ENCODE measurements at regions not wholly inside any gene's neighbourhood (a gene's known extent, or its start where the extent isn't known, plus 50 kb on each side); places are given as distances from the start of the nearest gene placed in this dataset.
A peak's percentile ranks its signal among the peaks of the same experiment; 100 is the strongest.
"Not testable (repeated sequence)": the region's sequence is repeated elsewhere in the genome, so short reads cannot be mapped to it uniquely, and the experiment has no call there.

- no peak for DNase-seq (ENCODE audit: low read depth)
Observed at GRCh38 chr20:48126227-48126740, 341.0 kb upstream of the SULF2 start.

- DNase-seq (ENCODE audit: low read depth): no peak
Observed at GRCh38 chr20:48124960-48125359, 339.7 kb upstream of the SULF2 start.

DNA sequence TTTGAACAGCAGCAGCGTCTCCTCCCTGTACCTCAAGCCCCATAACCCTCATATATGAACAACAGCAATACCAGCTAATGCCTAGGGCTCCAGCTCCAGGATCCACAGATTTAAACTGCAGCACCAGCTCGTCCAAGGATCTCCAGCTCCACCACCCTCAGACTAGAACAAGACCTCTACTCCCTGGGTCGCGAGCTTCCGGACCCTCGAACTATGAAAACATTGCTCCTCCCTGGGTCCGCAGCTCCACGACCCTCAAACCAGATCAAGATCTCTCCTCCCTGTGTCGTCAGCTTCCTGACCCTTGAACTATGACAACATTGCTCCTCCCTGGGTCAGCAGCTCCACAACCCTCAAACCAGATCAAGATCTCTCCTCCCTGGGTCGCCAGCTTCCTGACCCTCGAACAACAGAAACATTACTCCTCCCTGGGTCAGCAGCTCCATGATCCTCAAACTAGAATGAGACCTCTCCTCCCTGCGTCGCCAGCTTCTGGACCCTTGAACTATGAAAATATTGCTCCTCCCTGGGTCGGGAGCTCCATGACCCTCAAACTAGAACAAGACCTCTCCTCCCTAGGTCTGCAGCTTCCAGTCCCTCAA, 339.0 kb upstream of the SULF2 start:
- DNase-seq (ENCODE audit: low read depth): no peak

DNA sequence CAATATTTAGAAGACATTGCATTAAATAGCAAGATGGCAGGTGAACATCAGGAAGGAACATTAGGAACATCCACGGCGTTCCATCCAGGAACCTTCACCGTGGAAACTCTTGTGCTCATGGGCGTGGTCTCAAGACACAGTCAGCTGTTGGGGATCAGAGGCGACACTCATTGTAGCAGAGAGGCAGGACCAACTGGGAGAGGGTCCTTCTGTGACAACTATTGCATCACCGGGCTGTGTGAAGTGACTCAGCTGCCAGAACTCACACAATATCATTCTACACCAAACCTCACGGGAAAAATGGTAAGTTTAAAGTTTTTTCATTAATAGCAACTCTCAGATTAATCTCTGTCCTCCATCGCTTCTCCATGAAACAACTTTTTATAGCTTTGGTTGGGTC, 334.8 kb upstream of the SULF2 start:
- no peak for DNase-seq (ENCODE audit: low read depth)

GRCh38 chr20:48119389-48119788, 334.1 kb upstream of the SULF2 start:
- DNase-seq (ENCODE audit: low read depth): not testable (repeated sequence)

- DNase-seq (ENCODE audit: low read depth): no peak
Observed at GRCh38 chr20:48115502-48115901, 330.2 kb upstream of the SULF2 start.

DNA sequence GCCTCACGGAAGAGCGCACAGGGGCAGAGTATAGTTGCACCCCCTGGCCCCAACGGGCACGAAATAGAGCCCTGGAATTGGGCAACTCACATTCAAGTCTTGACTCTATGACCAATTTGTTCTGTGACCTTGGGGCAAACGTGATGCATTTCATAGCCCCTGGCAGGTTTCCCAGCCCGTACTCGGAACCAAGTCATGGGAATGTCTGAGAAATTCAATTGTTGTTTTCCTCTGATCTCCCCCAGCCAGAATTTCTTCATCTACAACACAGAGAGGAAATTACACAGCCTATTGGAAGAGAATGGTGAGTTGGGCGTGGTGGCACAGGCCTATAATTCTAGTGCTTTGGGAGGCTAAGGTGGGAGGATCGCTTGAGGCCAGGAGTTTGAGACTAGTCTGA, 322.3 kb upstream of the SULF2 start:
- no peak for DNase-seq (ENCODE audit: low read depth)

- no peak for DNase-seq (ENCODE audit: low read depth)
Observed at GRCh38 chr20:48106428-48106827, 321.1 kb upstream of the SULF2 start.

DNA sequence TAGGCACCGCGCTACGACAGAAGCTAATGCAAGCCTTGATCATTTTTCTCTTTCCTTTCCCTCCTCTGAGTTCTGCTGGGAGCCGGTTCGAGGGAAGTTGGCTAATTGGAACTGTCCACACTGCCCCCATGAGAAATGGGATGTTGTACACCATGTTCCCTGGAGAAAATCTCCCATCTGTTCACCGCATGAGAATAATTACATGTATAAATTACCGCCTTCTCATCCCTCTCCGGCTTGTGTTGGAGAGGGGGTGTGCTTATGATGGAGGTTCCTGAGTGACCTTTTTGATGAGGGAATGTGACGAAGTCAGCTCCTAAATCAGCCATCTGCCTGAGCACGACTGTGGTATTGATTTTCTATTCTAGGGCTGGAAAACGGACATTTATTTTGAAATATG, 320.2 kb upstream of the SULF2 start:
- no peak for DNase-seq (ENCODE audit: low read depth)

DNA sequence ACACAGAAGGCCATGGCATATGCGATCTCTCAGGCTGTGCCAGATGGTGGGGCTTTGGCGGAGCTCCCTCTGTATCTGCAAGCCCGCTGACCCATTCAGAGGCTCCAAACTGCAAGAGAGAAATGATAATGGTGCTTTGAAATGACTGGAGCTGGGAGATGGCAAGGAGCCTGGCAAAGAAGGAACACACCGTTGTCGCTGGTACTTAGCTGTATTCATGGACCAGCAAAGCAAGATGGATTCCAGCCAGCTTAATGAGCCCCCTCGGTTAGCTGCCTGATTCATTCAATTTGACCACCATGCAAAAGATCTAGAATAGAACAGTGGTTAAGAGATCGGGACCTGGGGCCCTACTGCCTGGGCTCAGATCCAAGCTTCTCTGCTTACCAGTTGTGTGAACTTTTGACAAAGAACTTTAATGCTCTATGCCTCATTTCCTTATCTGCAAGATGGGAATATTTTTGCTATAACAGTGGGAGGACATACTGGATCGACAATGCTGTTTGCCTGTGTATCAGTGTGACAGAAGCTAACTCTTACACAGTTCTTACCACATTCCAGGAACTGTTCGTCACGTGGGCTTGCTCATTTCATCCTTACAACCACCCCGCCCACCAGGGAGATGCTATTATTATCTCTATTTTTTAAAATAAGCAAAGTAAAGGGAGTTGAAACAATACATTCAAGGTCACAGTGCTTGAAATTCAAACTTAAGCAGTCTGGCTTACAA, 317.8 kb upstream of the SULF2 start:
- DNase-seq (ENCODE audit: low read depth): no peak

DNA sequence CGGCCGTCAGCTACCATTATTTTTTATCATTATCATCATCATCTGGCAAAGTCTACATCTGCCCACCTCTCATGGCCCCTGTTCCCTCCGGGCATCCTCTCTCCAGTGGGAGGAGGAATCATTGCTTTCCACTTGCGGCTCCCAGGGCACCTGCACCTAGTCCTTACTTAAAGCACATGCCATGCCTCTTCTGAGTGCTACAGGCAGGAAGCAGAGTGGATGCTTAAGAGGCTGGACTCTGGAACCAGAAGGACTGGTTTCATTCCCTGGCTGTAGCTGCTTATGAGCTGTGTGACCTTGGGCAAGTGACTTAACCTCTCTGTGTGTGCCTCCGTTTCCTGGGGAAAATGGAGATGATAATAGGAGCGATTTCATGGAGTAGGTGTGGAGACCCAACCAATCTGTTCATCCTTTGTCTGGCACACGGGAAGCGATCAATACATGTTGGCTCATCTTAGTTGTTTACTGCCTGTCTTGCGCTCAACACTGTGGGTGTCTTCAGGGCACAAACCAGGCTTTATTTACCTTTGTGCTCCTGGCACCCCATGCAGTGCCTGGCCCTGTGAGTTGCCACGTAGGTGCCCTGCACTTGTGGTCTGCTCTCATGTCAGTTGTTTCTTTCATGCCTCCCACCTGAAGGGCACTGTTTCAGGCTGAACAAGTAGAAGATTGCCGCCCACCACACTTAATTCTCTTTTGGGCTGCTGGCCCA, 317.0 kb upstream of the SULF2 start:
- no peak for DNase-seq (ENCODE audit: low read depth)

- DNase-seq (ENCODE audit: low read depth): no peak
Observed at GRCh38 chr20:48100483-48100882, 315.2 kb upstream of the SULF2 start.

- DNase-seq (ENCODE audit: low read depth): peak; percentile 10
Observed at GRCh38 chr20:48098866-48099265, 313.6 kb upstream of the SULF2 start.

GRCh38 chr20:48098099-48098498, 312.8 kb upstream of the SULF2 start:
- DNase-seq (ENCODE audit: low read depth): peak; percentile 22

- DNase-seq (ENCODE audit: low read depth): no peak
Observed at GRCh38 chr20:48096957-48097890, 311.9 kb upstream of the SULF2 start.

DNA sequence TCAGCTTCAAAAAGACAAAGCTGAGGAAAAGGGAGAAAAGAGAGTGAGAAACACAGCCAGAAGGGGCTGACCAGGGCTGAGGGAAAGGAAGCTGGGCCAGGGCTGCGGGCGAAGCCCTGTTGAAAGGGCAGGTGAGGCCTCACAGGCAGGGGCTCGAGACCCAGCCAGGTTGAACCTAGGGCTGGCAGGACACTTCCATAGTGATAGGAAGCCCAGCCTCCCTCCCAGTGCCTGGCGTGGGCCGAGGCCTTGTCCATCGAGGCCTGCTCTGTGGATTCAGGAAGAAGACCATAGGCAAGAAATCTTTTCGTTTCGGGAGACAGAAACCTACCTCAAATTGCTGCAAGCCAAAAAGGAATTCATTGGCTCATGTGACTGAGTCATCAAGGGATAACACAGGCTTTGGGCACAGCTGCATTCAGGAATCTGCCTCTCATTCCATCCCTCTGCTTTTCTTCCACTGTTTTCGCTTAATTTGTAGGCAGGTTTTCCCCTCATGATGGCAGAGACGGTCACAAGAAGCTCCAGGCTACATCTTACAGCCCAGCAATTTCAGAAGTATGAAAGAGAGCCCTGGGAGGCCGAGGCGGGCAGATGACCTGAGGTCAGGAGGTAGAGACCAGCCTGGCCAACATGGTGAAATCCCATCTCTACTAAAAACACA, 311.1 kb upstream of the SULF2 start:
- no peak for DNase-seq (ENCODE audit: low read depth)

GRCh38 chr20:48094944-48095343, 309.7 kb upstream of the SULF2 start:
- DNase-seq (ENCODE audit: low read depth): no peak

- no peak for DNase-seq (ENCODE audit: low read depth)
Observed at GRCh38 chr20:48094196-48094749, 309.0 kb upstream of the SULF2 start.

GRCh38 chr20:48092596-48093280, 307.5 kb upstream of the SULF2 start:
- DNase-seq (ENCODE audit: low read depth): no peak

- DNase-seq (ENCODE audit: low read depth): no peak
Observed at GRCh38 chr20:48090784-48091183, 305.5 kb upstream of the SULF2 start.
